ENCODE measurements at regions not wholly inside any gene's neighbourhood (a gene's known extent, or its start where the extent isn't known, plus 50 kb on each side); places are given as distances from the start of the nearest gene placed in this dataset.
"Not testable (repeated sequence)": the region's sequence is repeated elsewhere in the genome, so short reads cannot be mapped to it uniquely, and the experiment has no call there.

- TF ChIP-seq HDAC2 (IDR thresholded peaks at IDR 0.05; ENCODE audit: borderline replicate concordance in 1 of 2, low read depth in 2 of 2, low read length in 2 of 2) = no peak
- TF ChIP-seq GABPA (IDR thresholded peaks at IDR 0.05; ENCODE audit: borderline replicate concordance, insufficient read depth, low read length) = no peak
- TF ChIP-seq TCF12 (IDR thresholded peaks at IDR 0.05; ENCODE audit: low read depth, low read length) = no peak
- TF ChIP-seq TAF7 (optimal IDR thresholded peaks at IDR 0.05; ENCODE audit: borderline replicate concordance, low read depth, low read length) = no peak
- TF ChIP-seq FOSL1 (IDR thresholded peaks at IDR 0.05; ENCODE audit: insufficient read depth, low read depth, low read length) = no peak
- TF ChIP-seq POLR2AphosphoS5 (IDR thresholded peaks at IDR 0.05; ENCODE audit: low read depth, low read length) = no peak
Observed at GRCh38 chr5:124492444-124493224, 253.8 kb downstream of the ZNF608 start (continued).

GRCh38 chr5:124490315-124490714 is 256.1 kb downstream of the ZNF608 start:
- 95% methylated on average over 2 of the region's 2 CpGs; no CpG with 5 or more reads in 1 of the 2 experiments for WGBS, 2 experiments (ENCODE audit: extremely low coverage in 1 of 2, insufficient coverage in 1 of 2, insufficient read length in 1 of 2, insufficient replicate concordance in 2 of 2, low coverage in 1 of 2, low lambda C conversion rate in 2 of 2, missing lambda C conversion rate in 1 of 2)
- H3K79me2 ChIP-seq (ENCODE audit: control insufficient read depth in 1 of 2, insufficient read depth in 2 of 2, low read length in 2 of 2); H3K27ac ChIP-seq (ENCODE audit: low read depth, low read length); H4K20me1 ChIP-seq (replicated peaks in 1 of 2; ENCODE audit: control insufficient read depth in 1 of 2, insufficient read depth in 2 of 2, low read length in 2 of 2); H3K4ac ChIP-seq (replicated peaks; ENCODE audit: insufficient read length, low read depth, low read length); H3K23ac ChIP-seq (ENCODE audit: insufficient read length); H2AK5ac ChIP-seq (ENCODE audit: low read depth, low read length); H2BK15ac ChIP-seq (ENCODE audit: low read length); H2BK12ac ChIP-seq (ENCODE audit: low read depth, low read length); H2BK20ac ChIP-seq (ENCODE audit: low read length); H3K4me3 ChIP-seq (ENCODE audit: extremely low read depth in 1 of 4, insufficient read depth in 2 of 4, low read depth in 3 of 4, low read length in 4 of 4); H3K36me3 ChIP-seq (ENCODE audit: control insufficient read depth in 2 of 4, insufficient read depth in 4 of 4, low read length in 3 of 4); H3K9ac ChIP-seq (replicated peaks in 1 of 4; ENCODE audit: extremely low read depth in 1 of 4, low read depth in 3 of 4, low read length in 3 of 4); H3K18ac ChIP-seq (ENCODE audit: extremely low read depth, low read length); H3K4me2 ChIP-seq (ENCODE audit: insufficient read depth in 1 of 2, low read depth in 2 of 2, low read length in 2 of 2); DNase-seq (ENCODE audit: low read depth in 1 of 2, low spot score in 2 of 2); FAIRE-seq; POLR2A ChIA-PET (ENCODE audit: partially characterized antibody); H3K56ac ChIP-seq (replicated peaks; ENCODE audit: insufficient read length, low read depth, low read length); H4K91ac ChIP-seq (replicated peaks; ENCODE audit: insufficient read length, low read length); H3K79me1 ChIP-seq (ENCODE audit: low read depth, low read length); H3K9me3 ChIP-seq (ENCODE audit: insufficient read depth in 2 of 2, low read depth in 1 of 2, low read length in 1 of 2); H4K8ac ChIP-seq (ENCODE audit: extremely low read depth, insufficient read depth, low read length); H3K4me1 ChIP-seq (replicated peaks in 1 of 4; ENCODE audit: control insufficient read depth in 3 of 4, insufficient read depth in 4 of 4, low read length in 3 of 4); H3K27me3 ChIP-seq (replicated peaks in 1 of 4; ENCODE audit: control insufficient read depth in 3 of 4, extremely low read depth in 1 of 4, insufficient read depth in 3 of 4, low read length in 3 of 4); H2BK120ac ChIP-seq (replicated peaks; ENCODE audit: low read depth, low read length); H2BK5ac ChIP-seq (ENCODE audit: low read depth, low read length); H2AFZ ChIP-seq (ENCODE audit: low read length); H4K5ac ChIP-seq (ENCODE audit: insufficient read length, low read depth, low read length); H3K14ac ChIP-seq (ENCODE audit: insufficient read length); CTCF ChIA-PET (ENCODE audit: partially characterized antibody); H3K23me2 ChIP-seq (ENCODE audit: low read depth, low read length): not testable (repeated sequence)

Data from H1 (cell line).